HL-60 (cell line): ENCODE measurements at regions not wholly inside any gene's neighbourhood (a gene's known extent, or its start where the extent isn't known, plus 50 kb on each side); places are given as distances from the start of the nearest gene placed in this dataset.
A peak's percentile ranks its signal among the peaks of the same experiment; 100 is the strongest.

ENCODE experiments used
- DNase-seq, 2 experiments: peaks; one replicate each; pipeline ENCODE4 v3.0.0-alpha.2; 2010 to 2020; ENCODE audit warnings: low read depth in 1 of 2, low spot score in 1 of 2
- H3K27ac ChIP-seq: fragments of 250-450 bp; sonication (Bioruptor Pico); replicated peaks from 2 replicates; pipeline ENCODE4 v1.5.1; 2020; ENCODE audit warnings: mild to moderate bottlenecking, moderate library complexity
- H3K27me3 ChIP-seq: fragments of 250-450 bp; sonication (Bioruptor Pico); 2 replicates; pipeline ENCODE4 v1.5.1; 2021; ENCODE audit warnings: mild to moderate bottlenecking, moderate library complexity; ENCODE audit not compliant: insufficient read depth, poor library complexity, severe bottlenecking
- H3K4me3 ChIP-seq: replicated peaks from 2 replicates; pipeline ENCODE4 v1.5.1; 2011; ENCODE audit warnings: mild to moderate bottlenecking, control low read depth, low read length; ENCODE audit not compliant: insufficient read depth
- GABPA ChIP-seq: IDR thresholded peaks from 2 replicates; pipeline ENCODE4 v1.6.1; 2012; ENCODE audit warnings: low read depth
- POLR2AphosphoS5 ChIP-seq: IDR thresholded peaks from 2 replicates; pipeline ENCODE4 v1.6.1; 2012; ENCODE audit warnings: low read depth
- SPI1 ChIP-seq: IDR thresholded peaks from 2 replicates; pipeline ENCODE4 v1.6.1; 2012; ENCODE audit warnings: low read depth, mild to moderate bottlenecking, borderline replicate concordance
- TF ChIP-seq, protein P1 (sequence below): IDR thresholded peaks from 2 replicates; pipeline ENCODE4 v1.6.1; 2012; ENCODE audit warnings: low read depth; ENCODE audit not compliant: insufficient replicate concordance
- TF ChIP-seq, protein P2 (sequence below): IDR thresholded peaks from one replicate; pipeline ENCODE4 v1.5.1; 2011; ENCODE audit warnings: low read length, control low read depth, inconsistent platforms; ENCODE audit not compliant: insufficient read depth

DNA sequence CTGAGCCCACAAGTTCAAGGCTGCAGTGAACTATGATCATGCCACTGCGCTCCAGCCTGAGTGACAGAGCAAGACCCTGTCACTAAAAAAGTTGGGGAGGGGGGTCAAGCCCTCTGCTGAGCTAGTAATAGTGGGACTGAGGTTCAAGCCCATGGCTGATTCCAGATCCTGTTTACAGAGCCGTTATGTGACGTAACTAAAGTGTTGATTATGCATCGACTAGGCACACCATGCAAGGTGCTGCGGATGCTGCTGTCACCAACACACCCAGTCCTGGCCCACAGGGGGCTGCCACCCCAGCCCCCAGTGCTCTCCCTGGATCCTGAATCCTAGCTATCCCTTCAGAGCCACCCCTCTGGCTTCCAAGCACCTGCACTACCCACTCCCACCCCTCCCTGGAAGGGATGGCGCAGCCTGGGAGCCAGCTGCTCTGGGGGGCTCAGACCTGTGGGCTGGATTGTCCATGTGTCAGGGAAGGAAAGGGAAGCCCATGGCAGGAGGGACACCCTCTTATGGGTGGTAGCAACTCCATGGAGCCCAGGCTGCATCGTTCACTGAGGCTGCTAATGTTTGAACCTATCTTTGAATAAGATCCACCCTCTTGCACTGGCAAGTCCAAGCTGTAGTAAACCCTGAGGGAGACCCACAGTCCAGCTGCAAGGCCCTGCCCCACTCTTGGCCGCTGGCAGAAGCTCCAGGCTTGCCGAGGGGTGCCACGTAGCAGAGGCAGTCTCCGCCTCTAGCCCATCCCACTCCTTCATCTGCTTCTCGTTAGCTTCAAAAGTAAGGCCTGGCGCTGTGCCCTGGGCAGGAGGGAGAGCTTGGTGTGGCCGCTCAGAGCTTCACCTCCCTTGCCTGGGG lies 95.0 kb downstream of the SNX5 start:
- no peak for TF ChIP-seq POLR2AphosphoS5
- TF ChIP-seq, protein P1, sequence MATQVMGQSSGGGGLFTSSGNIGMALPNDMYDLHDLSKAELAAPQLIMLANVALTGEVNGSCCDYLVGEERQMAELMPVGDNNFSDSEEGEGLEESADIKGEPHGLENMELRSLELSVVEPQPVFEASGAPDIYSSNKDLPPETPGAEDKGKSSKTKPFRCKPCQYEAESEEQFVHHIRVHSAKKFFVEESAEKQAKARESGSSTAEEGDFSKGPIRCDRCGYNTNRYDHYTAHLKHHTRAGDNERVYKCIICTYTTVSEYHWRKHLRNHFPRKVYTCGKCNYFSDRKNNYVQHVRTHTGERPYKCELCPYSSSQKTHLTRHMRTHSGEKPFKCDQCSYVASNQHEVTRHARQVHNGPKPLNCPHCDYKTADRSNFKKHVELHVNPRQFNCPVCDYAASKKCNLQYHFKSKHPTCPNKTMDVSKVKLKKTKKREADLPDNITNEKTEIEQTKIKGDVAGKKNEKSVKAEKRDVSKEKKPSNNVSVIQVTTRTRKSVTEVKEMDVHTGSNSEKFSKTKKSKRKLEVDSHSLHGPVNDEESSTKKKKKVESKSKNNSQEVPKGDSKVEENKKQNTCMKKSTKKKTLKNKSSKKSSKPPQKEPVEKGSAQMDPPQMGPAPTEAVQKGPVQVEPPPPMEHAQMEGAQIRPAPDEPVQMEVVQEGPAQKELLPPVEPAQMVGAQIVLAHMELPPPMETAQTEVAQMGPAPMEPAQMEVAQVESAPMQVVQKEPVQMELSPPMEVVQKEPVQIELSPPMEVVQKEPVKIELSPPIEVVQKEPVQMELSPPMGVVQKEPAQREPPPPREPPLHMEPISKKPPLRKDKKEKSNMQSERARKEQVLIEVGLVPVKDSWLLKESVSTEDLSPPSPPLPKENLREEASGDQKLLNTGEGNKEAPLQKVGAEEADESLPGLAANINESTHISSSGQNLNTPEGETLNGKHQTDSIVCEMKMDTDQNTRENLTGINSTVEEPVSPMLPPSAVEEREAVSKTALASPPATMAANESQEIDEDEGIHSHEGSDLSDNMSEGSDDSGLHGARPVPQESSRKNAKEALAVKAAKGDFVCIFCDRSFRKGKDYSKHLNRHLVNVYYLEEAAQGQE = no peak
- TF ChIP-seq, protein P2, sequence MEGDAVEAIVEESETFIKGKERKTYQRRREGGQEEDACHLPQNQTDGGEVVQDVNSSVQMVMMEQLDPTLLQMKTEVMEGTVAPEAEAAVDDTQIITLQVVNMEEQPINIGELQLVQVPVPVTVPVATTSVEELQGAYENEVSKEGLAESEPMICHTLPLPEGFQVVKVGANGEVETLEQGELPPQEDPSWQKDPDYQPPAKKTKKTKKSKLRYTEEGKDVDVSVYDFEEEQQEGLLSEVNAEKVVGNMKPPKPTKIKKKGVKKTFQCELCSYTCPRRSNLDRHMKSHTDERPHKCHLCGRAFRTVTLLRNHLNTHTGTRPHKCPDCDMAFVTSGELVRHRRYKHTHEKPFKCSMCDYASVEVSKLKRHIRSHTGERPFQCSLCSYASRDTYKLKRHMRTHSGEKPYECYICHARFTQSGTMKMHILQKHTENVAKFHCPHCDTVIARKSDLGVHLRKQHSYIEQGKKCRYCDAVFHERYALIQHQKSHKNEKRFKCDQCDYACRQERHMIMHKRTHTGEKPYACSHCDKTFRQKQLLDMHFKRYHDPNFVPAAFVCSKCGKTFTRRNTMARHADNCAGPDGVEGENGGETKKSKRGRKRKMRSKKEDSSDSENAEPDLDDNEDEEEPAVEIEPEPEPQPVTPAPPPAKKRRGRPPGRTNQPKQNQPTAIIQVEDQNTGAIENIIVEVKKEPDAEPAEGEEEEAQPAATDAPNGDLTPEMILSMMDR = no peak
- no peak for DNase-seq
- H3K27me3 ChIP-seq = peaks cover 2% of the 10 kb centered on the region
- H3K27ac ChIP-seq = no peak overlapping the region
- no peak overlapping the region for H3K4me3 ChIP-seq

DNA sequence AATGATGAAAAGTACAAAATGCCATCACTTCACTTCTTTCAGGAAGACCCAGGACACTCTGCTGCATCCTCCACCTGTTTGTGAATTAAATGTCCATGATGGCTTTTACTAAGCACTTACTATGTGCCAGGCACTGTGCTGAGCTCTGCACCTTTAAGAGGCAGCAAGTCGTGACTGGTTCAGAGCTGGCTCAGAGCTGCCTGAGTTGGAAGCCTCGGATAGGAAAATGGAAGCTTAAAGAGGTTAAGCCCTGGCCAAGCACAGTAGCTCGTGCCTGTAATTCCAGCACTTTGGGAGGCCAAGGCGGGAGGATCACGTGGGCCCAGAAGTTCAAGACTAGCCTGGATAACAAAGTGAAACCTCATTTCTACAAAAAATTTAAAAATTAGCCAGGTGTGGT lies 95.6 kb downstream of the SNX5 start:
- H3K4me3 ChIP-seq = no peak overlapping the region
- peaks cover 2% of the 10 kb centered on the region for H3K27me3 ChIP-seq
- no peak overlapping the region for H3K27ac ChIP-seq
- DNase-seq = no peak
- TF ChIP-seq, protein P2 = no peak
- TF ChIP-seq GABPA (no peak), SPI1 (no peak), POLR2AphosphoS5 (no peak)
- TF ChIP-seq, protein P1 = no peak

DNA sequence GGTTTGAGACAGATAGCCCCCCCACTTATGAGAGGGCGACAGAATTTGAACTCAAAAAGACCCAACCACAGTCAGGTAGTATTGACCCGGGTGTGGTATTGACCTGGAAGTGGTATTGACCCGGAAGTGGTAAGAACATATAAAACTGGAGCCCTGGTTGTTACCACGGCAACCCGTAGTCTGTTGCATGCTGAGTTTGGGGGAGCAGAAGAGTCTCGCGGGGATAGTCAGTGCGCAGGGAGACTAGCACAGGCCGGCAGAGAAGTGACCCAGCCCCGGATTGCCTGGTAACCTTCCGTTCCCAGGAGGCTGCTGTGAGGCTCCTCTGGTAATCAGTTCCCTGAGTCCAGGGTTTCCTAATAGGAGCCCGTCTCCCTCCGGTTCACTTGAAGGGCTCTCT lies 96.2 kb downstream of the SNX5 start:
- peaks cover 2% of the 10 kb centered on the region for H3K27me3 ChIP-seq
- TF ChIP-seq POLR2AphosphoS5 (no peak), SPI1 (no peak), GABPA (peak; percentile 46; the same call in 1 of the 2 replicates)
- TF ChIP-seq, protein P2 = no peak
- TF ChIP-seq, protein P1 = no peak
- H3K27ac ChIP-seq = no peak overlapping the region
- DNase-seq = no peak
- no peak overlapping the region for H3K4me3 ChIP-seq
